Right lobe of liver (tissue), 6 donors: ENCODE measurements at regions not wholly inside any gene's neighbourhood (a gene's known extent, or its start where the extent isn't known, plus 50 kb on each side); places are given as distances from the start of the nearest gene placed in this dataset.

Experiments used
- ATAC-seq, 4 donors: fragments of 200-7000 bp; cut with Tn5 transposase; one replicate each; pipeline ENCODE4 v1.9.1; 2020; ENCODE audit warnings: mild to moderate bottlenecking in 4 of 4, moderate library complexity in 4 of 4
- DNase-seq, 3 donors: peaks; one replicate each; pipeline ENCODE4 v3.0.0-alpha.2; 2020
- H3K27ac ChIP-seq, 3 donors: fragments of 200-600 bp; one replicate each; pipeline ENCODE4 v1.8.0; 2022
- H3K27me3 ChIP-seq, 2 donors: fragments of 200-600 bp; one replicate each; pipeline ENCODE4 v1.8.0; 2022
- H3K36me3 ChIP-seq, 4 donors: fragments of 200-600 bp; sonication (generic) in 1 of 4; one replicate each; pipeline versions ENCODE4 v1.5.1 to v1.8.0; 2017 to 2022; ENCODE audit warnings: control low read depth in 1 of 4
- H3K4me1 ChIP-seq, 4 donors: fragments of 200-600 bp; sonication (generic) in 1 of 4; one replicate each; pipeline versions ENCODE4 v1.5.1 to v1.8.0; 2017 to 2022; ENCODE audit warnings: control low read depth in 1 of 4
- H3K4me3 ChIP-seq, 3 donors: fragments of 200-600 bp; one replicate each; pipeline ENCODE4 v1.8.0; 2022
- H3K9me3 ChIP-seq, 4 donors: fragments of 200-600 bp; sonication (generic) in 1 of 4; one replicate each; pipeline versions ENCODE4 v1.5.1 to v1.8.0; 2017 to 2022; ENCODE audit warnings: control low read depth in 1 of 4
- POLR2A ChIP-seq: fragments of 450-650 bp; IDR thresholded peaks from one replicate; pipeline ENCODE4 v1.6.1; 2017; ENCODE audit warnings: antibody characterized with exemption, mild to moderate bottlenecking
- WGBS: methylation state at CpG from one replicate; pipeline ENCODE4 v1.1.6; 2018; ENCODE audit warnings: low coverage, low lambda C conversion rate; ENCODE audit not compliant: insufficient coverage; ENCODE audit errors: missing lambda C conversion rate; 5-methylcytosine and 5-hydroxymethylcytosine counted together
- intact Hi-C, 2 donors: fragments of 100-400 bp; cut with DNase I; formaldehyde crosslinking; loops; one replicate each; pipeline versions ENCODE4 v1.11.2 to v1.14.1; 2022
- TF ChIP-seq, protein P1 (sequence below), 4 donors: fragments of 200-600 bp in 3 of 4; fragments of 450-650 bp in 1 of 4; IDR thresholded peaks; one replicate each; pipeline versions ENCODE4 v1.5.1 to v1.8.0; 2016 to 2022; ENCODE audit warnings: antibody characterized with exemption in 4 of 4, mild to moderate bottlenecking in 2 of 4
- donor health status: DM: no; HTN: yes; CAD: no.
- donor health status: DM: no; HTN: no; CAD: no.
- donor health status: DM: no; HTN: no; CAD: no.
- donor health status: DM: no; HTN: yes; CAD: no.
- donor health status: DM: no; HTN: yes; CAD: no.

DNA sequence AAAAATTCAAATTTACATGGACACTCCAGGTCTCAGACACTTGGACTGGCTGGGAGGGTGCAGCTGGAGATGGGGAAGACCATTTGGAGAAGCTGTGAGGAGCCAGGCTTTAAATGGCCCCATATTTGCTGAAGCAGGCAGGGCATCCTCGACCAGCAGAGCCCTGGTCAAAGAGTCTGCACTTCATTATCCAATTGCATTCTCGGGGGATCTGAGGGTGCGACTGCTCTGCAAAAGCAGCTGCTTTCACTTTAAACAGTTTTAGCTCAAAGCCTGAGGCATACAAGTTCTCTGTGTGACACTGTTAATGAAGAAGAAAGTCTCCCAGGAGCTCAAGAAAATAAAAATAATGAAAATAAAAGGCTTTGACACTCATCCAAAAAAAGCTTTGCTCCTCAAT, 98.0 kb upstream of the SLC25A36 start:
- H3K36me3 ChIP-seq, result no peaks in the 10 kb centered on the region
- no peak for ATAC-seq
- no peaks in the 10 kb centered on the region for H3K4me1 ChIP-seq
- WGBS, result 57% methylated on average over 2 of the region's 3 CpGs
- no peaks in the 10 kb centered on the region for H3K27me3 ChIP-seq
- intact Hi-C loops, result no loop called here
- no peak overlapping the region for H3K27ac ChIP-seq
- DNase-seq, result no peak
- H3K4me3 ChIP-seq, result no peak overlapping the region
- TF ChIP-seq, protein P1, sequence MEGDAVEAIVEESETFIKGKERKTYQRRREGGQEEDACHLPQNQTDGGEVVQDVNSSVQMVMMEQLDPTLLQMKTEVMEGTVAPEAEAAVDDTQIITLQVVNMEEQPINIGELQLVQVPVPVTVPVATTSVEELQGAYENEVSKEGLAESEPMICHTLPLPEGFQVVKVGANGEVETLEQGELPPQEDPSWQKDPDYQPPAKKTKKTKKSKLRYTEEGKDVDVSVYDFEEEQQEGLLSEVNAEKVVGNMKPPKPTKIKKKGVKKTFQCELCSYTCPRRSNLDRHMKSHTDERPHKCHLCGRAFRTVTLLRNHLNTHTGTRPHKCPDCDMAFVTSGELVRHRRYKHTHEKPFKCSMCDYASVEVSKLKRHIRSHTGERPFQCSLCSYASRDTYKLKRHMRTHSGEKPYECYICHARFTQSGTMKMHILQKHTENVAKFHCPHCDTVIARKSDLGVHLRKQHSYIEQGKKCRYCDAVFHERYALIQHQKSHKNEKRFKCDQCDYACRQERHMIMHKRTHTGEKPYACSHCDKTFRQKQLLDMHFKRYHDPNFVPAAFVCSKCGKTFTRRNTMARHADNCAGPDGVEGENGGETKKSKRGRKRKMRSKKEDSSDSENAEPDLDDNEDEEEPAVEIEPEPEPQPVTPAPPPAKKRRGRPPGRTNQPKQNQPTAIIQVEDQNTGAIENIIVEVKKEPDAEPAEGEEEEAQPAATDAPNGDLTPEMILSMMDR (IDR thresholded peaks at IDR 0.05), result no peak
- no peak for TF ChIP-seq POLR2A
- H3K9me3 ChIP-seq, result no peaks in the 10 kb centered on the region

DNA sequence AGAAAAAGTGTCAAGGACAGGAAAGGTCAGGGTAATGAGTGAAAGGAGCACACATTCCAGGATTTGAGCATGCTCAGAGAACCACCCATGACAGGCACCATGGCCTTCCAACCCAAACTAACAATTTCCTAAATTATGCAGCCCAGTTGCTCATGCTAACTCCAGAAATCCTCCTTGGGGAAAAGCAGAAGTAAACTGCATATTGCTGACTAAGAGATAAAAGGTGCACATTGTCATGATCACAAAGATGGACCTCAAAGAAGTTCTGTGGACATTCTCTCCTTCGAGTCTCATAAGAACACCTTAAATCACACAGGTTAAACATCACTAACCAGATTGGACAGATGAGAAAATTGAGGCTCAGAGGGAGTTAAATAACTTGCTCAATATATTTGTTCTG, 97.6 kb upstream of the SLC25A36 start:
- no peaks in the 10 kb centered on the region for H3K27me3 ChIP-seq
- DNase-seq (no peak), ATAC-seq (no peak)
- WGBS, result 90% methylated on average over 1 of the region's 1 CpG
- no peaks in the 10 kb centered on the region for H3K9me3 ChIP-seq
- intact Hi-C loops, result no loop called here
- H3K4me3 ChIP-seq, result no peak overlapping the region
- no peak for TF ChIP-seq POLR2A
- TF ChIP-seq, protein P1 (IDR thresholded peaks at IDR 0.05), result no peak
- H3K27ac ChIP-seq, result no peak overlapping the region
- H3K36me3 ChIP-seq, result no peaks in the 10 kb centered on the region
- no peaks in the 10 kb centered on the region for H3K4me1 ChIP-seq

DNA sequence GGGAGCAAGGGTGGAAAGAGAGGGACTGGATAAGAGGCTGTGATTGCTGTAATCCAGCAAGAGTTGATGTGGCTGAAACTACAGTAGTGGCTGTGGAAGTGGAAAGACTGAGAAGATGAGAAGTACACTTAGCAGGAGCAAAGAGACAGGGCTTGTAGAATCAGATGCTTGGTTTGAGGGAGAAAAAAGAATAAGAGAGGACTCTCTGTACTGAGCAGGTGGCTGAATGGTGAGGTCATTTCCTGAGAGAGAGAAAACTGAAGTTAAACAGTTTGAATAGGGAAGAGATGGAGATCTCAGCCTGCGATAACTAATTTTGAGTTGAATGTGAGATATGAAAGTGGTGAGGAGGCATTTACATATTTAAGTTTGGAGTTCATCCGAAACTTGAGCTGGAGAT, 95.8 kb upstream of the SLC25A36 start:
- WGBS, result 55% methylated on average over 2 of the region's 2 CpGs
- no peaks in the 10 kb centered on the region for H3K9me3 ChIP-seq
- no peaks in the 10 kb centered on the region for H3K36me3 ChIP-seq
- DNase-seq, result no peak
- ATAC-seq, result no peak
- intact Hi-C loops, result no loop called here
- no peaks in the 10 kb centered on the region for H3K4me1 ChIP-seq
- TF ChIP-seq, protein P1 (IDR thresholded peaks at IDR 0.05), result no peak
- TF ChIP-seq POLR2A, result no peak
- H3K27ac ChIP-seq, result no peak overlapping the region
- no peaks in the 10 kb centered on the region for H3K27me3 ChIP-seq
- no peak overlapping the region for H3K4me3 ChIP-seq

DNA sequence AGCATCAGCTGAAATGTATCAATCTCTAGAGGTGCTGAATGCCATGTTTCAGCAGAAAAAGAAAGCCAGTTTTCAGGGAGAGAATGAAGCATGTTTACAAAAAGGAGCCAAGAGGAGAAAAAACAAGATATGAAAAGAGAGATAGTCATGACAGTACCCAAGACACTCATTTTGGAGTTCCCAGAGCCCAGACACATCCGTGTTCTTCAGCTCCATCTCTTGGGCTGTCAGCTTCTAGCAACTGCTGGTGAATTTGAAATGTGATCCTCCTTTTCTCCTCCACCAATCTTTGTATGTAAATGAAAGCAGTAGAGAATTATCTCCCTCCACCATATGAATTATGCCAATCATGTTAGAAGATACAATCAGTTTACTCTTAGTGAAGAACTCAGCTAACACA, 93.0 kb upstream of the SLC25A36 start:
- DNase-seq, result no peak
- Histone ChIP-seq H3K4me3 (no peak overlapping the region), H3K27me3 (no peaks in the 10 kb centered on the region), H3K27ac (no peak overlapping the region), H3K36me3 (no peaks in the 10 kb centered on the region), H3K9me3 (no peaks in the 10 kb centered on the region), H3K4me1 (no peaks in the 10 kb centered on the region)
- ATAC-seq, result no peak
- TF ChIP-seq, protein P1 (IDR thresholded peaks at IDR 0.05), result no peak
- no peak for TF ChIP-seq POLR2A
- intact Hi-C loops, result no loop called here
- WGBS, result 0% methylated on average over 1 of the region's 1 CpG
